ENCODE measurements at regions not wholly inside any gene's neighbourhood (a gene's known extent, or its start where the extent isn't known, plus 50 kb on each side); places are given as distances from the start of the nearest gene placed in this dataset.

DNA sequence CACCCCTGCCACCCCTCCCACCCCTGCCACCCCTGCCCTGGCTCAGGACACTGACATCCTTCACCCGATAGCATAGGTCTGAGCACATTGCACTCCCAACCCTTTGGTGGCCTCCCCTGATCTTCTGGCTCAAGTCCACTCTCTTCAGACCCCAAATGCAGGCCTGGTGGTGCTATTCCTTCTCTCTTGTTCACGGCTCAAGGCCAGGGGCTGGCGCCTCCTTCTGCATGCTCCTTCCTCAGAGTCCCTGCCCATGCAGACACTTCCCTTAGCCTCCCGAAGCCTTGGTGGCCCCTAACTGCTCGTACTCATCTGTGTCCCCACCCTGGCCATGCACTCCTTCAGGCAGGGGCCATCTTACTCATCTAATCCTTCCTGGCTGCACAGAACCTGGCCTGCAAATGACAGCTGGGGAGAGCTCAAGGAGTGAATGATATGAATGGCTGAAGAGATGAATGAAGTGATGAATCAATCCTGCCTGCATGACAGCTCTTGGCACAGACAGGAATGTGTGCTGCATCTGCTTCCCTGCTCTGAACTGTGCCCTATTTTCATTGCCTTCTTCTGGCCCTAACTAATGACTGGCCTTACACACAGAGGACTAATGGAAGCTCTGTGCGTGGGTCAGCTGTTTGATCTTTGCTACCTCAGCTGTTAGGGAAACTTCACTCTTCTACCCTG lies 290.8 kb downstream of the DYSF start:
- Histone ChIP-seq H3K36me3 (ENCODE audit: control insufficient read depth, insufficient read depth, low read length) (no peaks in the 10 kb centered on the region), H3K79me2 (ENCODE audit: control insufficient read depth, insufficient read depth, low read length) (no peaks in the 10 kb centered on the region), H3K9ac (ENCODE audit: insufficient read depth in 1 of 2, low read depth in 2 of 2, low read length in 2 of 2) (no peak overlapping the region), H3K9me3 (replicated peaks; ENCODE audit: control insufficient read depth, insufficient read depth, low read depth, low read length) (peaks cover 2% of the 10 kb centered on the region; the same call in 1 of the 2 replicates), H4K20me1 (replicated peaks; ENCODE audit: control insufficient read depth, insufficient read depth, low read length) (no peaks in the 10 kb centered on the region), H3K27me3 (ENCODE audit: control insufficient read depth in 2 of 2, insufficient read depth in 2 of 2, low read length in 2 of 2) (no peaks in the 10 kb centered on the region), H3K4me2 (ENCODE audit: insufficient read depth, low read length) (no peak overlapping the region), H3K27ac (ENCODE audit: extremely low read depth, low read depth, low read length) (no peak overlapping the region), H3K4me3 (no peak overlapping the region), H3K9me1 (ENCODE audit: control insufficient read depth, insufficient read depth, low read length) (no peaks in the 10 kb centered on the region), H2AFZ (ENCODE audit: low read depth, low read length) (peak overlapping the region; percentile 44), H3K4me1 (replicated peaks in 1 of 2; ENCODE audit: control insufficient read depth in 2 of 2, insufficient read depth in 2 of 2, low read length in 2 of 2) (peaks cover 33 to 51% of the 10 kb centered on the region in 2 experiments)
- BruUV-seq (replicated peaks), result no TSS peak
- POLR2A ChIA-PET, result no interaction called here
- ATAC-seq (no peak), DNase-seq (ENCODE audit: extremely low read depth in 1 of 4, low spot score in 3 of 4) (no peak), FAIRE-seq (no peak)
- in situ Hi-C loops (cut with MboI), result no loop called here
- CTCF ChIA-PET (ENCODE audit: low intra/inter-chr PET ratio), result no interaction called here
- WGBS (ENCODE audit: insufficient coverage, low coverage, missing lambda C conversion rate), result 77% methylated on average over 6 of the region's 6 CpGs
- TF ChIP-seq POLR2G (IDR thresholded peaks at IDR 0.05; ENCODE audit: low read depth, low read length), result no peak
- TF ChIP-seq MEIS2 (IDR thresholded peaks at IDR 0.05; ENCODE audit: partially characterized antibody), result peak; percentile 18
- intact Hi-C loops (cut with micrococcal nuclease), result no loop called here

DNA sequence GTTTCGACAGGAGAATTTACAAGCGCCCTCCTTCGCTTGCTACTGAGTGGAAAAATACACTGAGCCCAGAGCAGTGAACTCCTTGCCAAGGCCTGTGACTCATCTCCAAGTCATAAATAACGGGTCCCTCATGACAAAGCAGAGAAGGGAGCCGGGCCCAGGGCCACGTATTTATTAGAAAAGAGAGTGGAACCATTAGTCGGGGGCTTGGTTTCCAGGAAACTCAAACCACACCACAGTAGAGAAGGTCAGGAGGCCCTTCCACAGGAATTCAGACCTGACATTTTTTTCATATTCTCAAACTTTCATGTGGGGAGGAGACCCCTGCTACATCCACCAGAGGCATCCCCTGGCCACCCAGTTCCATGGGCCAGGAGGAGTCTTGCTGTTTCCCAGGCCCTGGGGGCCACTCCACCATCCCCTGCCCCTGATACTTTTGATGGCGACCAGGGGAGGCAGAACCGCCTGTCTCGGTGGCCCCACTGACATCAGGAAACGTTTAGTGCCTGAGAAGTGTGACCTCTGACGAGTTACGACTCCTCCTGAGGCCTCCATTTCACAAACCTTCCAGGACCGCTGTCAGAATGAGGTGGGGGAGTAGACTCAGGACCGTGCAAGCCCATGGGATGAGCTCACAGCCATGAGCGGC lies 289.7 kb downstream of the DYSF start:
- H3K9ac ChIP-seq (ENCODE audit: insufficient read depth in 1 of 2, low read depth in 2 of 2, low read length in 2 of 2), result peak overlapping the region; percentile 12 to 17; a peak in 1 of 4 replicates
- H3K27ac ChIP-seq (ENCODE audit: extremely low read depth, low read depth, low read length), result peak overlapping the region; percentile 81
- CTCF ChIA-PET (ENCODE audit: low intra/inter-chr PET ratio), result no interaction called here
- peak; percentile 53 to 86 (median 68) for DNase-seq (ENCODE audit: extremely low read depth in 1 of 4, low spot score in 3 of 4)
- H3K36me3 ChIP-seq (ENCODE audit: control insufficient read depth, insufficient read depth, low read length), result no peaks in the 10 kb centered on the region
- ATAC-seq, result peak; percentile 94
- intact Hi-C loops (cut with micrococcal nuclease) (no loop called here), in situ Hi-C loops (cut with MboI) (no loop called here)
- POLR2A ChIA-PET, result interaction anchor here (1.0 kb wide), 2 partner anchors 12 to 39 kb away, joined by 3 read pairs; no protein-coding TSS in a partner anchor
- BruUV-seq (replicated peaks), result no TSS peak
- H3K4me2 ChIP-seq (ENCODE audit: insufficient read depth, low read length), result peak overlapping the region; percentile 53
- H3K4me3 ChIP-seq, result no peak overlapping the region
- peaks cover 2% of the 10 kb centered on the region; the same call in 1 of the 2 replicates for H3K9me3 ChIP-seq (replicated peaks; ENCODE audit: control insufficient read depth, insufficient read depth, low read depth, low read length)
- H3K79me2 ChIP-seq (ENCODE audit: control insufficient read depth, insufficient read depth, low read length), result no peaks in the 10 kb centered on the region
- H2AFZ ChIP-seq (ENCODE audit: low read depth, low read length), result peak overlapping the region; percentile 88
- H4K20me1 ChIP-seq (replicated peaks; ENCODE audit: control insufficient read depth, insufficient read depth, low read length), result no peaks in the 10 kb centered on the region
- H3K9me1 ChIP-seq (ENCODE audit: control insufficient read depth, insufficient read depth, low read length), result no peaks in the 10 kb centered on the region
- H3K4me1 ChIP-seq (replicated peaks in 1 of 2; ENCODE audit: control insufficient read depth in 2 of 2, insufficient read depth in 2 of 2, low read length in 2 of 2), result peaks cover 25 to 41% of the 10 kb centered on the region in 2 experiments
- peak; percentile 95 for FAIRE-seq
- 4% methylated on average over 16 of the region's 16 CpGs for WGBS (ENCODE audit: insufficient coverage, low coverage, missing lambda C conversion rate)
- H3K27me3 ChIP-seq (ENCODE audit: control insufficient read depth in 2 of 2, insufficient read depth in 2 of 2, low read length in 2 of 2), result no peaks in the 10 kb centered on the region
- TF ChIP-seq DACH1 (IDR thresholded peaks at IDR 0.05; ENCODE audit: partially characterized antibody), result peak; percentile 93
- TF ChIP-seq PHF20 (IDR thresholded peaks at IDR 0.05; ENCODE audit: partially characterized antibody), result no peak
- peak in 1 of 2 experiments; percentile 27; a peak in 1 of 4 replicates for TF ChIP-seq RCOR1 (IDR thresholded peaks at IDR 0.05; ENCODE audit: borderline replicate concordance in 1 of 2, low read depth in 2 of 2, low read length in 2 of 2)
- TF ChIP-seq ZNF561 (CRISPR knock-in tag; conservative IDR thresholded peaks at IDR 0.05), result no peak
- no peak for TF ChIP-seq ATF1 (CRISPR knock-in tag; IDR thresholded peaks at IDR 0.05)
- TF ChIP-seq ATF1 (tag; IDR thresholded peaks at IDR 0.05), result peak; percentile 55
- TF ChIP-seq POLR2H (tag; IDR thresholded peaks at IDR 0.05; ENCODE audit: low read depth), result no peak
- no peak for TF ChIP-seq HDAC3 (IDR thresholded peaks at IDR 0.05; ENCODE audit: borderline replicate concordance, partially characterized antibody)
- 0 out of 2 replicates have a peak, but pooled peaks have one; percentile 41 for TF ChIP-seq CTBP1 (IDR thresholded peaks at IDR 0.05; ENCODE audit: borderline replicate concordance)
- TF ChIP-seq ZNF395 (CRISPR knock-in tag; IDR thresholded peaks at IDR 0.05), result no peak

Measured in K562 (cell line).